ENCODE measurements at regions not wholly inside any gene's neighbourhood (a gene's known extent, or its start where the extent isn't known, plus 50 kb on each side); places are given as distances from the start of the nearest gene placed in this dataset.

DNA sequence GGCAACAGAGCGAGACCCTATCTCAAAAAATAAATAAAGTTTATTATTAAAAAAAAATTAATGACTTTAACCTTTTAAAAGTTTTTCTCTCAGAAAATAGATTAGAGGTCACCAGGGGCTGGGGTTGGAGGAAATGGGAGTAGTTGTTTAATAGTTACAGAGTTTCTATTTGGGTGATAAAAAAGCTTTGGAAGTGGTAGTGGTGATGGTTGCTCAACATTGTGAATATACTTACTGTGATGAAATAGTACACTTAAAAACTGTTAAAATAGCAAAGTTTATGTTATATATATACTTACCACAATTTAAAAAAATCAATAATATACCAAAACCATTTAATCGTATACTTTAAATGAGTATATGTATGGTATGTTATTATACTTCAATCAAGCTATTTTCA is 59.6 kb downstream of the ARL6IP4 start:
- Histone ChIP-seq H3K9ac (ENCODE audit: low read length) (no peak overlapping the region), H3K4me3 (ENCODE audit: control extremely low read depth in 1 of 5, extremely low read depth in 1 of 5, insufficient read depth in 1 of 5, low read depth in 2 of 5, low read length in 4 of 5) (no peak overlapping the region), H3K9me3 (ENCODE audit: control extremely low read depth in 1 of 3, control insufficient read depth in 2 of 3, insufficient read depth in 1 of 3, low read length in 2 of 3) (no peaks in the 10 kb centered on the region), H3K36me3 (replicated peaks in 1 of 2; ENCODE audit: control extremely low read depth in 1 of 2, control insufficient read depth in 1 of 2, extremely low read depth in 1 of 2, insufficient read depth in 2 of 2, low read length in 1 of 2) (peaks cover 0 to 2% of the 10 kb centered on the region in 2 experiments), H3K4me1 (ENCODE audit: control insufficient read depth in 2 of 2, insufficient read depth in 2 of 2, low read length in 2 of 2) (peaks cover 6 to 11% of the 10 kb centered on the region in 2 donors), H3K79me2 (ENCODE audit: control insufficient read depth, insufficient read depth, low read length) (peaks cover 5% of the 10 kb centered on the region), H3K4me2 (replicated peaks; ENCODE audit: low read depth, low read length, poor library complexity, severe bottlenecking) (no peak overlapping the region), H3K27me3 (replicated peaks in 1 of 4; ENCODE audit: control extremely low read depth in 1 of 4, control insufficient read depth in 3 of 4, insufficient read depth in 4 of 4, low read length in 3 of 4) (no peaks in the 10 kb centered on the region), H2AFZ (ENCODE audit: insufficient read depth, low read depth, low read length, poor library complexity, severe bottlenecking) (no peak overlapping the region), H3K27ac (ENCODE audit: low read length in 2 of 2) (no peak overlapping the region), H4K20me1 (ENCODE audit: control insufficient read depth, insufficient read depth, low read length, poor library complexity, severe bottlenecking) (no peaks in the 10 kb centered on the region)
- CTCF ChIA-PET = interaction anchor here (1.6 to 8.7 kb wide), 2 partner anchors 75 to 200 kb away, joined by 3 to 212 read pairs; no protein-coding TSS in a partner anchor
- ATAC-seq (ENCODE audit: low read depth) (no peak), DNase-seq (no peak)
- POLR2A ChIA-PET = no interaction called here
- WGBS (ENCODE audit: insufficient coverage) = no CpG with 5 or more reads among the region's 2 CpGs
- no peak overlapping the region for H3K27ac Mint-ChIP-seq
- H3K4me3 Mint-ChIP-seq = no peak overlapping the region
- H3K27me3 Mint-ChIP-seq = no peaks in the 10 kb centered on the region
- no peak for TF ChIP-seq EZH2 (IDR thresholded peaks at IDR 0.05; ENCODE audit: borderline replicate concordance, insufficient read depth, low read depth, low read length, poor library complexity, severe bottlenecking)
- TF ChIP-seq, protein P1, sequence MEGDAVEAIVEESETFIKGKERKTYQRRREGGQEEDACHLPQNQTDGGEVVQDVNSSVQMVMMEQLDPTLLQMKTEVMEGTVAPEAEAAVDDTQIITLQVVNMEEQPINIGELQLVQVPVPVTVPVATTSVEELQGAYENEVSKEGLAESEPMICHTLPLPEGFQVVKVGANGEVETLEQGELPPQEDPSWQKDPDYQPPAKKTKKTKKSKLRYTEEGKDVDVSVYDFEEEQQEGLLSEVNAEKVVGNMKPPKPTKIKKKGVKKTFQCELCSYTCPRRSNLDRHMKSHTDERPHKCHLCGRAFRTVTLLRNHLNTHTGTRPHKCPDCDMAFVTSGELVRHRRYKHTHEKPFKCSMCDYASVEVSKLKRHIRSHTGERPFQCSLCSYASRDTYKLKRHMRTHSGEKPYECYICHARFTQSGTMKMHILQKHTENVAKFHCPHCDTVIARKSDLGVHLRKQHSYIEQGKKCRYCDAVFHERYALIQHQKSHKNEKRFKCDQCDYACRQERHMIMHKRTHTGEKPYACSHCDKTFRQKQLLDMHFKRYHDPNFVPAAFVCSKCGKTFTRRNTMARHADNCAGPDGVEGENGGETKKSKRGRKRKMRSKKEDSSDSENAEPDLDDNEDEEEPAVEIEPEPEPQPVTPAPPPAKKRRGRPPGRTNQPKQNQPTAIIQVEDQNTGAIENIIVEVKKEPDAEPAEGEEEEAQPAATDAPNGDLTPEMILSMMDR (IDR thresholded peaks at IDR 0.05) = no peak
- H3K9me3 Mint-ChIP-seq (ENCODE audit: insufficient read depth) = no peaks in the 10 kb centered on the region
- H3K4me1 Mint-ChIP-seq = peaks cover 17% of the 10 kb centered on the region
- intact Hi-C loops (cut with micrococcal nuclease) = loop anchor here (5.0 kb wide), 1 partner anchor 47 kb away; no protein-coding TSS in a partner anchor

DNA sequence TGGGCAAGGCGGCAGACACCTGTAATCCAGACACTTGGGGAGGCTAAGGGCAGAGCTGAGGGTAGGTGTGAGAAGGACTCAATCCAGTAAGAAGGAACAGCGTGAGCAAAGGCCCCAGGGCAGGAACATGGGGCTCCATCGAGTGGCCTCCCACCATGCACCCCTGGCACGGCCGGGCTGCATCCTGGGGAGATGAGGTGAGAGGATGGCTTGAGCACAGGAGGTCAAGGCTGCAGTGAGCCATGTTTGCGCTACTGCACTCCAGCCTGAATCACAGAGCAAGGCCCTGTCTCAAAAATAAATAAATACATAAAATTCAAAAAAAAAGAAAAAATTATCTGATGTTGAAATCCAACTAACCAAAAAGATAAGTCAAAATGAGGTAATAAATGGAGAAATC is 58.5 kb downstream of the ARL6IP4 start:
- Histone ChIP-seq H3K27me3 (replicated peaks in 1 of 4; ENCODE audit: control extremely low read depth in 1 of 4, control insufficient read depth in 3 of 4, insufficient read depth in 4 of 4, low read length in 3 of 4) (no peaks in the 10 kb centered on the region), H3K27ac (ENCODE audit: low read length in 2 of 2) (no peak overlapping the region), H2AFZ (ENCODE audit: insufficient read depth, low read depth, low read length, poor library complexity, severe bottlenecking) (no peak overlapping the region), H3K9ac (ENCODE audit: low read length) (no peak overlapping the region), H3K4me2 (replicated peaks; ENCODE audit: low read depth, low read length, poor library complexity, severe bottlenecking) (no peak overlapping the region), H3K36me3 (replicated peaks in 1 of 2; ENCODE audit: control extremely low read depth in 1 of 2, control insufficient read depth in 1 of 2, extremely low read depth in 1 of 2, insufficient read depth in 2 of 2, low read length in 1 of 2) (peaks cover 0 to 2% of the 10 kb centered on the region in 2 experiments), H3K9me3 (ENCODE audit: control extremely low read depth in 1 of 3, control insufficient read depth in 2 of 3, insufficient read depth in 1 of 3, low read length in 2 of 3) (no peaks in the 10 kb centered on the region), H3K4me3 (ENCODE audit: control extremely low read depth in 1 of 5, extremely low read depth in 1 of 5, insufficient read depth in 1 of 5, low read depth in 2 of 5, low read length in 4 of 5) (no peak overlapping the region), H4K20me1 (ENCODE audit: control insufficient read depth, insufficient read depth, low read length, poor library complexity, severe bottlenecking) (no peaks in the 10 kb centered on the region), H3K4me1 (ENCODE audit: control insufficient read depth in 2 of 2, insufficient read depth in 2 of 2, low read length in 2 of 2) (peaks cover 9 to 16% of the 10 kb centered on the region in 2 donors), H3K79me2 (ENCODE audit: control insufficient read depth, insufficient read depth, low read length) (peaks cover 5% of the 10 kb centered on the region)
- Mint-ChIP-seq H3K27me3 (no peaks in the 10 kb centered on the region), H3K27ac (no peak overlapping the region), H3K4me3 (no peak overlapping the region), H3K9me3 (ENCODE audit: insufficient read depth) (no peaks in the 10 kb centered on the region), H3K4me1 (peaks cover 18% of the 10 kb centered on the region)
- WGBS (ENCODE audit: insufficient coverage) = 100% methylated on average over 4 of the region's 6 CpGs
- intact Hi-C loops (cut with micrococcal nuclease) = no loop called here
- no peak for DNase-seq
- ChIA-PET CTCF (interaction anchor here (1.6 to 8.7 kb wide), 2 partner anchors 76 to 201 kb away, joined by 3 to 212 read pairs; no protein-coding TSS in a partner anchor), POLR2A (no interaction called here)
- ATAC-seq (ENCODE audit: low read depth) = no peak
- no peak for TF ChIP-seq EZH2 (IDR thresholded peaks at IDR 0.05; ENCODE audit: borderline replicate concordance, insufficient read depth, low read depth, low read length, poor library complexity, severe bottlenecking)
- TF ChIP-seq, protein P1 (IDR thresholded peaks at IDR 0.05) = no peak

Measured in B cell (primary cell).